HG03060 (cell line): ENCODE measurements at regions not wholly inside any gene's neighbourhood (a gene's known extent, or its start where the extent isn't known, plus 50 kb on each side); places are given as distances from the start of the nearest gene placed in this dataset.
"Not testable (repeated sequence)": the region's sequence is repeated elsewhere in the genome, so short reads cannot be mapped to it uniquely, and the experiment has no call there.

Experiments
- ATAC-seq: cut with Tn5 transposase; IDR thresholded peaks from one replicate; pipeline ENCODE4 v1.9.1; 2021; ENCODE audit warnings: low read depth, moderate number of reproducible peaks; ENCODE audit not compliant: unreplicated experiment

- ATAC-seq, result no peak
These were observed 307.0 kb upstream of the ROPN1 start for GRCh38 chr3:124298951-124299350.

DNA sequence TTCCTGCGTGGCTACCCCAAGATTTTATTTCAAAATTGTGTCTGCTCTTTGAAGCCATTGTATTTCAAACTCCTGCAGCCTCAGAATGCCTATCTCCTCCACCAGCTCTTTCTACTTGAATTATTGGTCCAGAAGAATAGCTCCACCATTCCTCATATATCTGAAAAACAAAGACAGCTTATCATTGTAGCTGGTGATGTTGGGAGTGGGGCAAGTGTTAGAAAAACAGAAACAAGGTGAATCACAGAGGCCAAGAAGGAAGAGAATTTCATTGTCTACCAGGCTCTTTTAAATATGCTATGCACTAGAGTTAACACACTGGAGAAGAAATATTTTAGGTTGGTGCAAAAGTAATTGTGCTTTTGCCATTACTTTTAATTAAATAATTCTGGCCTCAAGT is 307.9 kb upstream of the ROPN1 start:
- ATAC-seq, result no peak

DNA sequence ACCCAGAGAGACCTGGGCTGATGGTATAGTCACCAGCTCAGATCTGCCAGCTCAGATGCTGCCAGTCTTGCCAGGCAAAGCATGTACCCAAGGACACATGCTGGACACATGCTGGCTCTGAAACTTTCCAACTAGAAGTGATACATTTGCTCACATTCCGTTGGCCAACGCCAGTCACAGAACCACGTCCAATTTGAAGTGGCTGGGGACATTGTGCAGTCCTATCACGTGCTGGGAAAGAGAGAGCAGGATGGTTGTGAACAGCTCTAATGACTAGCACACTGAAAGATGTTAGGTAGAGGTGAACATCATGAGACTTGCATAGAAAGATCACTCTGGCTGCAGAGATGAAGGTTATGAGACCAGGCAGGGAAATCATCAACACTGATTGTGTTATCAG is 308.5 kb upstream of the ROPN1 start:
- no peak for ATAC-seq

DNA sequence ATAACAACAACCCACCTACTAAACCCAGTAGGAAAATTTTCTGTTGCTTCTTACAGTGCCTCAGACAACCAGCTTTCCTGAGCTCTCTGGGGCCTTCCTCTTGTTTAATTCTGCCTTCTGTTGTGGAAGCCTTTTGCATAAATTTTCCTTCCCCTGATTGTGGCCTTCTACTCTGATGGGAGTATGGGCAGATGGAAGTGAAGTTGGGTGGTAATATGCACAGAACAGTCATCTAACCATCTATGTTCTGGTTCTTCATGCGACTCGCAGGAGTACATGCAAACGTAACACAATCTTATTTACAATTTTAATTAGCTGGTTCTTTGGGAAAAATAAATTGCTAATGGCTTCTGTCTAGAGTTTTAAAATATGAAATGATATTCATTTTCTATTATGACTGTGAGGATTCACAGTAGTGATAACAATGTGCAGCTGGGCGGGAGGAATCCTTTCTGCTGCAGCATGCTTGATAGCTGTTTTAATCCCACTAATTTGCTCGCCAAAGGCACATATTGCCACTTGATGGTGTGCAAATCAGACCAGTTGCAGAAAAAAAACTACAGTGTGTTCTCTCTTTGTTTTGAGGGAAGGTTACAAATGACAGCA is 311.5 kb upstream of the ROPN1 start:
- ATAC-seq, result no peak

DNA sequence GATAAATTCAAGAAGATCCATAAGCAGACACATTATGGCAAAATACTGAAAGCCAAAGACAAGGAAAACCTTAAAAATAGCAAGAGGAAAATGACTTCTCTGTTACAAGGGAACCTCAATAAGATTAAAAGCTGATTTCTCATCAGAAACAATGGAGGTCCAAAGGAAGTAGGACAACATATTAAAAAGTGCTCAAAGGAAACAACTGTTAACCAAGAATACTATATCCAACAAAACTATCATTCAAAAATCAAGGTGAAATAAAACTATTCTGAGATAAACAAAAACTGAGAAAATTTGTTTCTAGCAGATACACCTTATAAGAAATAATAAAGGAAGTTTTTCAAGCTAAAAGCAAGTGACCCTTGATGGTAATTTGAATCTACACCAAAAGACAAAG is 314.7 kb upstream of the ROPN1 start:
- no peak for ATAC-seq

DNA sequence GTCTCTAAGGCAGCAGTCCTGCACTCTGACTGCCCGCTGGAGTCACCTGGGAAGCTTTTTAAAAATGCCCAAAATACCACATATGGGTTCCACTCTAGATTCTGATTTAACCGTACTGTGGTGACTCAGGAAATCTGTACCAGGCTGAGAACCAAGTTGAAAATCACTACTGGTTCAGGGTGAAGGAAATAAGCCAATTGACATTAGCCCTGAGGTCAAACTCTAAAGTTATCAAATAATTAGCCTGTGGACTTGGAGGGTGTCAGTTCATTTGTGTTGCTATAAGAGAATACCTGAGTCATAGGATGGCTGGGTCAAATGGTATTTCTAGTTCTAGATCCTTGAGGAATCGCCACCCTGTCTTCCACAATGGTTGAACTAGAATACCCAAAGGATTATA is 321.7 kb upstream of the ROPN1 start:
- no peak for ATAC-seq

GRCh38 chr3:124315215-124316033 is 323.5 kb upstream of the ROPN1 start:
- no peak for ATAC-seq

DNA sequence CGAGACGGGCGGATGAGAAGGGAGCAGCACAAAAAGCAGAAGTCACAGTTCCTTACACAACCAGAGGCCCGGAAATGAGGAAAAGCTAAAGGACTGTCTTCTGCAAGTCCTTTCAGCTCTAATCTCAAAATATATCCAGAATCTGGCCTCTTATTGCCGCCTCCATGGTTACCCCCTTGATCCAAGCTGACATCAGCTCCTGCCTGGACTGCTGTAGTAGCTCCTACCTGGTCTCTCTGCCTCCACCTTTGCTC is 324.0 kb upstream of the ROPN1 start:
- ATAC-seq, result no peak

DNA sequence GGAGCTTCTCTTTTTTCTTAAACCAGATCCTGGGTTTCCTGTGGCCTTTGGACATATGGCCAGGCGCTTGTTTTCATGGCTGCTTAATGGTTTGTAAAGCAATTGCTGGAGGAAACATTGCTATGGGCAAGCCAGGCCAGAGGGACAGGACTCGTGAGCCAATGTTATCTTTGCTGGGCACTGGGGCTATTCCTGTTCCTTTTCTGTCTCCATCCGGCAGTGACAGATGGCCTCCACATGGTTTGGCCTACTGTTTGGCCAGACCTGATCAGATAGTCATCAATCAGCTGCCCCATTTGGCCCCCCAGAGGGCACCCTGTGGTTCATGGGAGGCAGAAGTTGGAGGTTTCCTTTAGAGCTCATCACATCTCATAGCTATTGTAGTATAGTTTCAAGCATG is 326.1 kb upstream of the ROPN1 start:
- ATAC-seq, result no peak

DNA sequence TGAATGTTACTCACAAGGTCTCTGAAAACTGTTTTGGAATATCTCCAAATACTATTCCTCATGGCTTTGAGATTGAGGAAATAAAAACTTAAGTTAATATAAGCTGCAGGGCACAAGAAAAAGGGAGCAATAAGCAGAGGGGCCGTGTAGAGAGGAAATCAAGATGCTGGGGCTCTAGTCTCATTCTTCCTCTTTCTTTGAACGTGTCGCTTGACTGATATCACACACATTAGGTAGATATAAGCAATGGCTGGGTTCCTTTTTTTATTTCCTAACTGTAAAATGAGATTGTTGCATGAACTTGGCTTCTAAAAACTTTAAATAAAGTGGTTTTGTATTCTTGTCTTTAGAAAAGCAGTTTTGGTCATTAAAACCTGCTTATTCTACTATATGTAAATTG is 326.7 kb upstream of the ROPN1 start:
- ATAC-seq, result no peak

DNA sequence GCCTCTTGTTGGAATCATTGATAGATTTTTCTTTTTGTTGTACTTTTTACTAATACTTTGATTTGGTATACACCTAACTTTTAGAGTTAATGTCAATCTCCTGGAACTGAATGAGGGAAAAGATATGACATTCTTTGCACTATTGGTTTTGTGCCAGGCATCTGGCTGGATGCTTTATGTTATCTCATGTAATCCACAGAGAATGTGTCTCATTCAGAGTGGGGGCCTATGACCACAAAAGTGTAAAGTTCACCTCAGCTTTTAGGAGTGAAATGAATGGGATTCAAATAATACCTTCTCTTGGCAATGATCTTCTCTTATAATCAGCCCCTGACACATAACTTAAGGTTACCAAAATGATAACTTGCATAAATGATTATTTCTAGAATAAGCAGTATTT is 329.1 kb upstream of the ROPN1 start:
- no peak for ATAC-seq

- no peak for ATAC-seq
These were observed 330.5 kb upstream of the ROPN1 start for GRCh38 chr3:124322309-124322880.

- ATAC-seq, result no peak
These were observed 331.0 kb upstream of the ROPN1 start for GRCh38 chr3:124322966-124323365.

GRCh38 chr3:124325248-124325647 is 333.3 kb upstream of the ROPN1 start:
- no peak for ATAC-seq

- no peak for ATAC-seq
These were observed 337.8 kb upstream of the ROPN1 start for GRCh38 chr3:124329723-124330122.

- ATAC-seq, result no peak
These were observed 342.2 kb upstream of the ROPN1 start for GRCh38 chr3:124333931-124334640.

DNA sequence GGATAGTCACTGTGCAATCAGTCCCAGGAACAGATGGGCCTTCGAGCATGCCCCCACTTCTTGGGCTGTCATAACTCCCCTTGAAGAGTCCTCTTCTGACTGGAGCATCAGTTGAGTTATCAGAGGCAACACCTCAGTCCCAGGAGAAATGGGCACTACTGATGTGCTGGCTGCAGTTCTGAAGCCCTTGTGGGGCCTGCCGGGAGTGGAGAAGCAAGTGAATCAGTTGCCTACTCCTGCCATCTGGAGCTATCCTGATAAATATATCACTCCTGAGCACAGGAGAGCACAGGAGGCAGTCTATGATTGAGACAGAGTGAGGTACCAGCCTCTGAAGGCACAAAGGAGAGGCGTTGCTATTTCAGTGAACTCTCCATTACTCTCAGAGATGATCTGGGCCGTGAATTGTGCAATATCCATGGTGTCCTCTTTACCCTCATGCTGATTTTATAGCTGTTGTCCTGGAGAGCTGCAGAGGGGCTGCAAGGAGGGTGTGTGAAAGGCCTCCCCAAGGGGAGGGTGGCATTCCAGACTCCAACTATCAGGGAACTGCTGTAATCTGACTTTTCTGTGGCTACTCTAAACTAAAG is 344.2 kb upstream of the ROPN1 start:
- no peak for ATAC-seq

GRCh38 chr3:124345845-124346244 is 353.9 kb upstream of the ROPN1 start:
- ATAC-seq, result no peak

- ATAC-seq, result no peak
These were observed 354.6 kb upstream of the ROPN1 start for GRCh38 chr3:124346487-124346886.

DNA sequence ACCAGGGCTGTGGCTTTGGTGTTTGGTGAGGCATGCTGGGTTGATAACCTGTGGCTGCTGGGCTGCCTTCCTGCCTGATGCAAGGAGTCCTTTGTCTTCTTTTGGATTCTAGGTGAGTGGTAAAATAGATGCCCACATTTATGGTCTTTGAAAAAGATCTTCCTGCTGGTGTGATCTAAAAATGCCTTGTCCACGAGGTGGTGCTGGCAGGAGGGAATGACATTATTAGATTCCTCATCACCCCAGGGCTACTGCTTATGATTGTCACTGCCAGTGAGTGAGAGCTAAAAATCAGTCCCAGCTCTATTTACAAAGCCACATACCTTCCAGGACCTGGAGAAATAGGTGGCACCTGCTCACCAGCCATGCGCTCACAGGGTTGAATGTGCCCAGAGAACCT is 355.5 kb upstream of the ROPN1 start:
- no peak for ATAC-seq

GRCh38 chr3:124348555-124348954 is 356.6 kb upstream of the ROPN1 start:
- ATAC-seq, result not testable (repeated sequence)
